AG09309 (cell line): ENCODE measurements at regions not wholly inside any gene's neighbourhood (a gene's known extent, or its start where the extent isn't known, plus 50 kb on each side); places are given as distances from the start of the nearest gene placed in this dataset.

Experiments
- DNase-seq: peaks from one replicate; pipeline ENCODE4 v3.0.0-alpha.2; 2010; ENCODE audit warnings: low read depth
- H3K4me3 ChIP-seq: 2 replicates; pipeline ENCODE4 v1.5.1; 2011; ENCODE audit warnings: mild to moderate bottlenecking, low read depth, low read length, moderate library complexity; ENCODE audit not compliant: control insufficient read depth
- TF ChIP-seq, protein P1 (sequence below): IDR thresholded peaks from 2 replicates; pipeline ENCODE4 v1.5.1; 2011; ENCODE audit warnings: mild to moderate bottlenecking, low read depth, low read length, inconsistent platforms; ENCODE audit not compliant: insufficient read depth, control insufficient read depth; ENCODE audit errors: missing control alignments

DNA sequence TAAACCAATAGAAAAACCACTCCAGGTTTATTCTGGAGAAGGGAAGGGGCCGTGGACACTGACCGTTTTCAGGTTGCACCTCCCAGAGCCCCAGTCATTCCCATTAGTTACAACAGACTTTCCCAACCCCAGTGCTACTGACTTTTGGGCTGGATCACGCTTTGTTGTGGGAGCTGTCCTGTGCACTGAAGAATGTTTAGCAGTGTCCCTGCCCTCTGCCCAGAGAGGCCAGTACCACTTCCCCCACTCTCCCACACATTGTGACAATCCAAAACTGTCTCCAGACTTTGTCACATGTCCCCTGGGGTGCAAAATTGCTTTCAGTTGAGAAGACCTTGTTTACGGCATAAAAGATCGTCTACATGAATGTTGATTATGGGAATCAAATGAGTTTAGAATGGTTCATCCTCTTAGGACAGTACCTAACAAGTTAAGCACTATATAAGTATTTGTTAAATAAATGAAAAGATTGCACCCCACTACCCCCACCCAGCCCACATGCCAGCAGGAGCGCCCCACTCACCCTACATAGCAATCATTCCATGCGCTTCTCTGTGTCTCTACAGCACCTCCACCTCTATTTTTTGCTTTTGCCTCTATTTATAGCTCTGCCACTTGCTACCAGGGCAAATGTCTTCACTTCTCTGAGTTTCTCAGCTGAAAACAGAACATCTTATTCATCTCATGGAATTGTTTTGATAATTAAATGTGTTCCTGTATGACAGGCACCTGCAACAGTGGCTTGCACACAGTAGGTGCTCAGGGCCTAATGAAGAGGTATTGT is 104.9 kb downstream of the AXIN2 start:
- no peak for DNase-seq
- TF ChIP-seq, protein P1, sequence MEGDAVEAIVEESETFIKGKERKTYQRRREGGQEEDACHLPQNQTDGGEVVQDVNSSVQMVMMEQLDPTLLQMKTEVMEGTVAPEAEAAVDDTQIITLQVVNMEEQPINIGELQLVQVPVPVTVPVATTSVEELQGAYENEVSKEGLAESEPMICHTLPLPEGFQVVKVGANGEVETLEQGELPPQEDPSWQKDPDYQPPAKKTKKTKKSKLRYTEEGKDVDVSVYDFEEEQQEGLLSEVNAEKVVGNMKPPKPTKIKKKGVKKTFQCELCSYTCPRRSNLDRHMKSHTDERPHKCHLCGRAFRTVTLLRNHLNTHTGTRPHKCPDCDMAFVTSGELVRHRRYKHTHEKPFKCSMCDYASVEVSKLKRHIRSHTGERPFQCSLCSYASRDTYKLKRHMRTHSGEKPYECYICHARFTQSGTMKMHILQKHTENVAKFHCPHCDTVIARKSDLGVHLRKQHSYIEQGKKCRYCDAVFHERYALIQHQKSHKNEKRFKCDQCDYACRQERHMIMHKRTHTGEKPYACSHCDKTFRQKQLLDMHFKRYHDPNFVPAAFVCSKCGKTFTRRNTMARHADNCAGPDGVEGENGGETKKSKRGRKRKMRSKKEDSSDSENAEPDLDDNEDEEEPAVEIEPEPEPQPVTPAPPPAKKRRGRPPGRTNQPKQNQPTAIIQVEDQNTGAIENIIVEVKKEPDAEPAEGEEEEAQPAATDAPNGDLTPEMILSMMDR: no peak

DNA sequence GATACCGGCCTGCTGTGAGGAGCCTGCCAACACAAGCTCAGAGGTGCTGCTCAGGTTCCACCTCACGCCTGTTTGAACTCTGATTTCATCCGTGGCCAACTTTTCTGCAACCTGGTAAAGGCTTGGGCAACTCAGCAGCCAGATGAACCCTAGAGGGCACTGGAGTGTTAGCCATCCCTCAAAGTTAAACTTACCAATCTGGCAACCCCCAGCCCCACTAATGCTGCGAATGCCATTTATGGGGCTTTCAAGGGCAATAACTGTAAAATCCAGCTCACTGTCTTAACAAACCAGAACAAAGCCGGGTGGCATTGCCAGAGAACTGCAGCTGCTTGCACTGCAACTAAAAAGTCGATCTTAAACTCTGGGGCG is 105.5 kb downstream of the AXIN2 start:
- TF ChIP-seq, protein P1: peak; percentile 44
- no peak overlapping the region for H3K4me3 ChIP-seq
- no peak for DNase-seq

More for the DNA sequence above, 104.9 kb downstream of the AXIN2 start:
- no peak overlapping the region for H3K4me3 ChIP-seq

DNA sequence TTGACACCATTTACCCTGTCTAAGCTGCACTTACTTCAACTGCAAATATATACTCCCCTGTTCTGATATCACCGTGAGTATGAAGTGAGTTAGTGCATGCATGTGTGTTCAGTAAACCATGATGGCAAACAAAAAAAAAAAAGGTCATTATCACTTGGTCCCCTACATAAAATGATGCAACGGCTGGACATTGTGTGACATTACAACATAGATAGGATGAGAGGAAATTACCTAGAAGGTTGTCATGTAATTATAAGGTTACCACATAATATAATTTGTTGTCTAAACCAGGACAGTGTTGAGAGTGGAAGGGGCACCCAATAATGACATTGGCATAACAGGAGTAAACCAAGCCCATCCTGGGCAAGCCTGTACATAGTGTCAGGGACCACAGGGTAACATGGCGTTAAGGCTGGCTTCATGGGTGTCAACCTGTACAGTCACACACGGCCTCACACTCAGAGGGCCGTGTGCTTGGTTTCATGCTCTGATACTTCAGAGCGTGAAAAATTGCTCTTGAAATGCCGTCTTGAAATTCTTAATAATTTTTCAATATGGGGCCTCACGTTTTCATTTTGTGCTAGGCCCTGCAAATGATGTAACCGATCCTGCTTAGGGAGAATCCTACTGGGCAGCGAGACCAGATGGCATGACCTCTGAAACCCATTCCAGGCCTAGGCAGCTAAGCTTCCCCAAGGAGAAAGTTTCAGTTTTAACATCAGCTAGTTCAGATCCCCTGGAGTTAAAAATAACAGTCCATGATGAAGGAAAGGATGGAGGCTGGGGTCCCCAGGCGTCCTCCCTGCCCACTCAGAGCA is 106.1 kb downstream of the AXIN2 start:
- TF ChIP-seq, protein P1: no peak
- no peak overlapping the region for H3K4me3 ChIP-seq
- DNase-seq: no peak

DNA sequence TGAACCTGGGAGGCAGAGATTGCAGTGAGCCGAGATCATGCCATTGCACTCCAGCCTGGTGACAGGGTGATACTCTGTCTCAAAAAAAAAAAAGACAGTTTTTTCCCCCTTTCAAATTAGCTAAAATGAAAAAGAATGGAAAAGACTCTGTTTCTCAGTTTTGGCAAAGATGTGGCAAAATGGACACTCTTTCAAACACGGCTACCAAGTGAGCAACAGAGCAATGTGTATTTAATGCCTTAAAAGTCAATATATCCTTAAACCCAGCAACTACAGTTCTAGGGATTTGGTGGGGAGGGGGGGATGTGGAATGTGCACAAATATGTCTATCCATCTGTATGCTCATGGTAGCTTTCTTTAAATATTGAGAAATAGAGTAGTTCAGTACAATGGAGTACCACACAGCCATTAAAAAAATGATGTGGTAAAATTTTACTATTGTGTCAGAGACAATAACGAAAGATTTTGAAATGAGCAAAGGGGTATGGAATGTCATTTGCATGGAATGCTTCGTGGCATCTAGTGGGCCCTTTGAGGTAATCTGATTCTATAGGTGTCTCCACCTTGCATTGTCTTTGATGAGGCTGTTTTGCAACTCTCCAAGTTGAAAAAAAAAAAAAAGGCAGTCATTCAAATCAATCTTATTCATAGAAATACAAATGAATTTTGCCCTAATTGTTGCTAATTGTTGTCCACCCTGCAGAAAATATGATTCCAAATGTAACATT is 108.1 kb downstream of the AXIN2 start:
- DNase-seq: no peak
- TF ChIP-seq, protein P1: no peak
- no peak overlapping the region for H3K4me3 ChIP-seq

DNA sequence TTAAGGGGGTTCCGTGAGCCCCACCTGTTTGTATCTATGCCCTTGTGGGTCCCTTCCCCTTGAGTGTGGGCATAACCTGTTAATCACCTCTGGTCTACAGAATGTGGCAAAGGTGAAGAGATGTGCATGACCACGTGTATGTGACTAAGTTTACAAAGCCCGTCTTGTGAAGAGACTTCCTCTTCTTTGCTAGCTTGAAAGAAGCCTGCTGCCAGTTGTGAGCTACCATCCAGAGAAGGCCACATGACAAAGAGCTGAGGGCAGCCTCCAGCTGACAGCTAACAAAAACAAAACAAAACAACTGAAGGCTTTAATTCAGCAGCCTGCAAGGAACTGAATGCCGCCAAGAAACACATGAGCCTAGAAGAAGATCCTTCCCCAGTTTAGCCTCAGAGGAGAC is 112.0 kb downstream of the AXIN2 start:
- TF ChIP-seq, protein P1: no peak
- no peak overlapping the region for H3K4me3 ChIP-seq

DNA sequence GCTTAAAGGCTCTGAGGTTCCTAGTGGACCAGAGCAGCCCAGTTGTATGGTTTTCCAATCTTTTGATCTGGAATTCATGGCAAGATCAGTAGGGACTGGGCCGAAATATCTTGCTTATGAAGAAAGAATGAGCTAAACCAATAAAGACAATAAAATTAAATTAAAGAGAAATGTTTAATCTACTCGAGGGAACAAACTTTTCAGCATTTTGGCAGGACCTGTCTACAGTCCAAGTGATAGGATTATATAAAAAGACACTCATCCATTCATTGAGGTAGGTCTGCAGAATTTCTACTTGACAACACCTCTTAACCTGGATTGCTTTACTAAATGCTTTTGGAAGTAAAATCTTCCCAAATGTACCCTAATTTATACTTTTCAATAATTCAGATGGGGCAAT is 113.6 kb downstream of the AXIN2 start:
- no peak overlapping the region for H3K4me3 ChIP-seq
- TF ChIP-seq, protein P1: no peak
- no peak for DNase-seq

More for the DNA sequence above, 112.0 kb downstream of the AXIN2 start:
- no peak for DNase-seq
